Left ventricle myocardium superior (tissue), 1 donor: ENCODE measurements at regions not wholly inside any gene's neighbourhood (a gene's known extent, or its start where the extent isn't known, plus 50 kb on each side); places are given as distances from the start of the nearest gene placed in this dataset.

Experiments
- ATAC-seq: fragments of 200-7000 bp; cut with Tn5 transposase; one replicate; pipeline ENCODE4 v1.9.1; 2020; ENCODE audit warnings: mild to moderate bottlenecking, moderate library complexity
- DNase-seq: peaks from one replicate; pipeline ENCODE4 v3.0.0-alpha.2; 2020
- intact Hi-C: fragments of 100-400 bp; cut with micrococcal nuclease; formaldehyde crosslinking; loops from one replicate; pipeline ENCODE4 v1.11.0; 2022
- donor health status: DM: no; HTN: yes; CAD: no; lungs with severe emphysema.

DNA sequence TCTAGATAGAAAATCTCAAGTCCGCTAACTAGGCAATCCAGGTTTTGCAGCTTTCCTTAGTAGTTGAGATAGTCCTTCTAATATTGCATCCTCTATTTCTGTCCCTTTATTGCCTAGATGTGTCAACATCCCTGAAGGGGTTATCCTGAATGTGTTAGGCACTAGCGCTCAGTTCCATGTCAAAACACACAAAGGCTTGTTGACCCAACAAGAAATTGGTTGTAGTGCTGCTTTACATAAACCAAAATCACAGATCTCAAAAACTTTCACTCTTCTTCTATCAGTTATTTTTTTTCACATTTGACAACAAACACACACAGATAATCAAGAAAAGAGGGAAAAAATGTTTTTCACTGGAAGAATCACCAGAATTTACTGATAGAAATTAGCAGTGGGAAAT lies 51.4 kb upstream of the SOX2 start:
- DNase-seq = no peak
- intact Hi-C loops = no loop called here
- no peak for ATAC-seq

- DNase-seq (no peak), ATAC-seq (no peak)
- intact Hi-C loops = no loop called here
Measured at GRCh38 chr3:181637456-181637855, 74.3 kb upstream of the SOX2 start.

DNA sequence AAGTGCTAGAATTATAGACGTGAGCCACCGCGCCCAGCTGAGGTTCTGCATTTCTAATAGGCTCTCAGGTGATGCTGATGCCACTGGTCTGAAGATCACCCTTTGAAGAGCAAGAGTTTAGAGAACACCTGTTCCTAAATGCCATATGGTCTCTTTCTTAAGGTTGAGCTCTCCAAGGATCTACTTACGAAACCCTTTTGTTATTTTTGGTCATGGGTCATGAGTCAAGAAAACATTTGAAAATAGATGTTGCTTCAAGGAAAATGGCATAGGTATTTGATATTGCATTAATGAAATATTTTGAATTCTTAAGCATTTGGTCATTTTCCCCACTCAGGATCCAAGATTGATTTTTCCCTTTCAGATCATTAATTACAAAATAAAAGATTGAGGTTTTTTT lies 74.7 kb upstream of the SOX2 start:
- intact Hi-C loops = no loop called here
- DNase-seq (no peak), ATAC-seq (no peak)

- DNase-seq = no peak
- intact Hi-C loops = no loop called here
- no peak for ATAC-seq
Measured at GRCh38 chr3:181635141-181635540, 76.6 kb upstream of the SOX2 start.

GRCh38 chr3:181633556-181633955 lies 78.2 kb upstream of the SOX2 start:
- no peak for DNase-seq

GRCh38 chr3:181631901-181632300 lies 79.8 kb upstream of the SOX2 start:
- DNase-seq (no peak), ATAC-seq (no peak)
- intact Hi-C loops = no loop called here

More at GRCh38 chr3:181633556-181633955, 78.2 kb upstream of the SOX2 start:
- ATAC-seq = no peak
- intact Hi-C loops = no loop called here

GRCh38 chr3:181630853-181631252 lies 80.9 kb upstream of the SOX2 start:
- intact Hi-C loops = no loop called here
- DNase-seq = no peak
- no peak for ATAC-seq

DNA sequence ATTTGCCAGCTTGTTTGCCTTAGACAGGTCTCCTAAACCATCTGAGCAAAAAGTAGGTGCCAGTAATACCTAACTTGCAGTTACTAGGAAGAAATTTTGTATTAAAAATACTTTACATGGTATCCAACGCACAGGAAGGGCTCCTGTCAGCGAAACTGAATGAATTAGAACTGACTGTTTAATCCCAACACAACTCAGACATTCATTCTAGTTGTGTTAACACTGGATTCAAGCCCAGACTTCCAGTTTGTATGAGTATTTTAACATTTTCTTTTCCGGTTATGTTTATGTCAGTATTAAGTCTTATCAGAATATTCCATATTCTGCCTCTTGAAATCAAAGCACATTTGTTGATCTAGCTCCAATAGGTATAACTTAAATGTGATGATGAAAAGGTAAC lies 82.0 kb upstream of the SOX2 start:
- ATAC-seq = no peak
- intact Hi-C loops = no loop called here
- no peak for DNase-seq

- no peak for ATAC-seq
- DNase-seq = no peak
- intact Hi-C loops = no loop called here
Measured at GRCh38 chr3:181629029-181629428, 82.7 kb upstream of the SOX2 start.

DNA sequence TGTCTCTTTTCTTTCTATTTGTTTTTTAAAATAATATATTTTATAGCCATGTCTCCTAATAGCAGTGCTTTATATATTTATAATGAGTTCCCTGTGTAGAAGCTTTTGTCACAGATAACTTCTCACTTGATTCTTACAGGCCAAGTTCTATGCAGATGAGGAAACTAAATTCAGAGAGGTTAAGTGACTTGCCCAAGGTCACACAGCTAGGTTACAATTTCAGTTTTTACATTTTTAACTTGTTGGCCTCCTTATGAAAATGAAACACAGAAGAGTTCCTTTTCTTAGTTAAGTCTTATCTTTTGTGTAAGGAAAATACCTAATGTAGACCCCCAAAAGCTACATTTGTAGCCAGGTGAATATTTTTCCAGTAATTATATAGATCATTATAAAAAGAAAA lies 83.3 kb upstream of the SOX2 start:
- intact Hi-C loops = no loop called here
- ATAC-seq (no peak), DNase-seq (no peak)

DNA sequence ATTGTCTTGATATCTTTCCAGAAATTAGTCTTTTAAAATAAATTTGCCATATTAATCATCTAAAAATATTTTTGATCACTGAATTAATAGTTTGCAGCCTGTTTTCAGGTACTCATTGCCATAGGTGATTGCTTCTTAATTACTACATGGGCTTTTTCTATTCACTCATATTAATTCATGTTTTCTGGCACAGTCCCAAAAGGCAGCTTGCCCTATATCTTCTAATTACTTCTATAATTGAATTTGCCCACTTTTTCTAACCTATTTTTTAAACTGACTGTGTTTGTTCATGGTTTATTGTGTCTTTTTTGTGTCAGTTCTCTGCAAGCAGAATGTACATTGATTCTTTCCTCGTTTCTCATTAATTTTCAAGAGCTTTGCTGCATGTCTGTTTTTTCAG lies 85.7 kb upstream of the SOX2 start:
- no peak for DNase-seq
- intact Hi-C loops = no loop called here
- ATAC-seq = no peak

DNA sequence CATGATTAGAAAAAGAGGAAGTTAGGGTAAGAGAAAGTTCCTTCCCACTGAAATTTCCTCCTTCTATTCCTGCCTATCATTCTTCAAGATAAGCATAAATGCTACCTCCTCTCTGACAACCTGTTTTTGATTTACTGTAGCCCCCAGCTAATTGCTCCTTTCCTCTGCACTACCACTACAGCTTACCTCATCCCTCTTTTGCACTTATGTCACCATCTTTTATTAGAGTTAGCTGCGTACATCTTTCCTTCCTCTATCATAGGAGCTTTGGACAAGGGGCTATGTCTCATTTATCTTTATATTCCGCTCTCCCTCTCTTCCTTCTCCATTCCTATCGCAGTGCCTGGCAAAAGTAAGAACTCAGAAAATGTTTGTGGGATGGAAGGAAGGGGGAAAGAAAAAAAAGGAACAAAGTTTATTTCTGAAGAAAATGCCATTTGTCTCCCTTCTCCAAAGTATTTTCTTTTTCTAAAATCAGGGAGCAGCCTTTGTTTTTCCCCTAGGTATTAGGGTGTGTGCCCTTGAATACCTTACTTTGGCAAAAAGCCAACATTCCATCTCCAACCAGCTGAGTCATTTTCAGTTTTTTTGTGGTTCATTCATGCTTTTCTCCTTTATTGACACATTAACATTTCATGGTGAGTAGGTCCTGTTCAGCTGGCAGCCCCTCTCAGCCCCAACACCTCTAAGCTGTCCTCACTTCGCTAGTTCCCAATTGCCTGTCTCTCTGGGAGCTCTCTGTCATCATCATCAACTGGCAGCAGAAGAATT lies 87.6 kb upstream of the SOX2 start:
- intact Hi-C loops = no loop called here
- DNase-seq (no peak), ATAC-seq (no peak)

DNA sequence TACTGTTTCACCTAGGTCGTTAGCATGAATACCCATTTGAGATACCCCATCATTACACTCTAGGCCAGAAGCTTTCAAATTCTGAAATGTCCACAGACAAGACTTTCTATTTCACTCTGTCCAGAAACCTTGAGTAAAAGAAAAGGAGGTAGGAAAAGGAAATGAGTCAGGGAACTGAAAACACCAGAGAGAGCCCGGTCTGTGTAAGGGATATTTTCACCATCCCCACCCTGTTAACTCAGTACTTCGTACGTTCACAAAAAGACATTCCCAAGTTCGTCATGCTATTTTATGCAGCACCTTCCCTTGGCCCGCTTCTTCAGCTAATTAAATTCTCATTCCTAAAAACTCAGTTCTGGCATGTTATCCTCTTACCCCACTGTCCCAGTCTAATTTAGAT lies 89.4 kb upstream of the SOX2 start:
- ATAC-seq = no peak
- intact Hi-C loops = no loop called here
- DNase-seq = no peak

- DNase-seq (no peak), ATAC-seq (no peak)
- intact Hi-C loops = no loop called here
Measured at GRCh38 chr3:181619897-181620296, 91.8 kb upstream of the SOX2 start.

DNA sequence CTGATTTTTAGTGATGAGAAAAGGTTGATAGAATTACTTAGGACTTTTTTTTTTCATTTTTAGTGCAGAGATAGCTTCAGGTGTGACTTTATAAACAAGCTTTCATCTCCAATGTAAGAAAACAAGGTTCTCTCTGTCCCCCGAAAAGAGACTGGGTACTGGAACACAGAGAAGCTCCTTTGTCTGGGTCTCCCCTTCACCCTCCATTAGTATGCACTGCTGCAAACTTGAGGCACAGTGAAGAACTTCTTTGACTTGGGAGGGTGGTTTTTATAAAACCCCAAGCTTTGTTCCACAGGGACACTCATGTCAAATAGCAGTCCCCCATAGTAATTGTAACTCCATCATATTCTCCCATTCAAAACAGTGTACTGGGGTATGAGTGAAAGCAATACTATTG lies 93.5 kb upstream of the SOX2 start:
- DNase-seq (no peak), ATAC-seq (no peak)
- intact Hi-C loops = no loop called here

GRCh38 chr3:181616088-181617070 lies 95.3 kb upstream of the SOX2 start:
- intact Hi-C loops = no loop called here
- ATAC-seq = no peak
- DNase-seq = no peak

GRCh38 chr3:181615666-181616065 lies 96.1 kb upstream of the SOX2 start:
- no peak for DNase-seq
- intact Hi-C loops = no loop called here
- no peak for ATAC-seq

DNA sequence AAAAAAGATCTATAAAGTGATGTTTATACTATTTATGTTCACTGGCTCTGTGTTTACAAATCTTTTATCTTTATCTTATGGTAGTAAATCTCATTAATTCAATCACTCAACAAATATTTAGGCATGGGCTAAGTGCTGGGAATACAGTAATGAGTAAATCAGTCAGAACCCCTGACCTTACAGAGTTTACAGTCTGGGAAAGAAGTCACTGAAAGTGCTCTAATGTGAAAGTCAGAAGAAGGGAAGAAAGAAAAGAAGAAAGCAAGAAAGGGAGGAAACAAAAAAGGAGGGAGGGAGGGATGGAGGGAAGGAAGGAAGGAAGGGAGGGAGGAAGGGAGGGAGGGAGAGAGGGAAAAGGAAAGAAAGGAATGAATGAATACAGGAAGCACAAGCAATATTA lies 96.8 kb upstream of the SOX2 start:
- intact Hi-C loops = no loop called here
- ATAC-seq = no peak

DNA sequence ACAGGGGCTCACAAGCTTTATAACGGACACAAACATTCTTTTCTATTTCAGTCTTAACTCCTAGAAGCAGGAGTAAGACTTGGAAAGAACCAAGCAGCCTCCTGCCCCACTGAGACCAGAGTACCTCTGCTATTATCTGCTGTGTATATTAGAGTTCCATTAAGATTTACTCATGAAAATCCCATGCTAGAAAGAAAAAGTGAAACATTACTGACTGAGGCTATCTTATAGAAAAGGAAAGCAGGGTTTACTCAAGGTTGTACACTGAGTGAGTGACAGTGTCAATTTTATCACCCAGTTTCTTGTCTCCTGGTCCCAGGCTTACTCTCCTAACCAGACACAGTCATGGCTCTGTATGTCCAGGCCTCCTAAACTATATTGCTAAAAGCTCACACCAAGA lies 97.9 kb upstream of the SOX2 start:
- intact Hi-C loops = no loop called here
- DNase-seq = no peak
- ATAC-seq = no peak

More for the DNA sequence above, 96.8 kb upstream of the SOX2 start:
- DNase-seq = no peak

DNA sequence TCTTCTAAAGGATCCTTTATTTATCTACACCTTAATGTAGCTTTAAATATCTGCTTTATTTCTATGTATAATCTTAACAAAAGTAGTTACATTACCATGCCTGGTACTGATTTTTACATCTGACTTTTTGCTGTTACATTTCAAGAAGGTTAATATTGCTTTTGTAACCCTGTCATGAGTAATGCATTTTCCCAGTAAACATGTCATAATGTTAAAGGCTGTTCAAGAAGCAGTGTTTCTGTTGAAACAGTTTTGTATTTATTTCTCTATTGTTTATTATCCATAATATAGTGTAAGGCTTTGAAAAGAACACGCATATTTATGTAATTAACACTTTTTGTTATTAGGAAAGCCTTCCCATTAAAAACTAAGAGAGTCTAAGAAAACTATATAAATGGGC lies 98.5 kb upstream of the SOX2 start:
- intact Hi-C loops = no loop called here
- ATAC-seq (no peak), DNase-seq (no peak)

- DNase-seq = no peak
- ATAC-seq = no peak
- intact Hi-C loops = no loop called here
Measured at GRCh38 chr3:181610973-181611265, 100.8 kb upstream of the SOX2 start.
